ENCODE measurements at regions not wholly inside any gene's neighbourhood (a gene's known extent, or its start where the extent isn't known, plus 50 kb on each side); places are given as distances from the start of the nearest gene placed in this dataset.

DNA sequence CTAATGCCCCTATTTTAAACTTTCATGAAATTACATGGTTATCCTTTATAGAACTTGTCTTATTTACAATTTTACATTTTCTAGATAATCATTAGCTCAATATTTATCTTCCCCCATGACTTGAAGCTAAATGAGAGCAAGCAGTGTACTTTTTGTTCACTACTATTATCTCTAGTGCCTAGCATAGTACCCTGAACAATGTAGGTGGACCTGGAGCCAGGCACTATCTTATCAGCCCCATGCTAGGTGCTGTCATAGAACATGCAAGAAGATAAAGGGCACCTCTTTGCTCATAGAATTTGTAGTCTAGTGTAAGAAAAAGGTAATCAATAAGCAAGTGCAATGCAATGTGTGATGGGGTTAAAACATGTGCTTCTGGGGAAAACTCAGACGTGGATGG is 399.9 kb downstream of the ELAVL2 start:
- Histone ChIP-seq H3K4me3 (no peak overlapping the region), H3K36me3 (no peaks in the 10 kb centered on the region), H3K27me3 (replicated peaks; ENCODE audit: insufficient read depth) (no peaks in the 10 kb centered on the region), H3K4me1 (replicated peaks) (no peaks in the 10 kb centered on the region), H3K27ac (no peak overlapping the region), H3K9me3 (no peaks in the 10 kb centered on the region)
- DNase-seq (ENCODE audit: low spot score), result no peak
- TF ChIP-seq POLR2AphosphoS5 (IDR thresholded peaks at IDR 0.05) (no peak), POLR2A (IDR thresholded peaks at IDR 0.05) (no peak)
- TF ChIP-seq, protein P1, sequence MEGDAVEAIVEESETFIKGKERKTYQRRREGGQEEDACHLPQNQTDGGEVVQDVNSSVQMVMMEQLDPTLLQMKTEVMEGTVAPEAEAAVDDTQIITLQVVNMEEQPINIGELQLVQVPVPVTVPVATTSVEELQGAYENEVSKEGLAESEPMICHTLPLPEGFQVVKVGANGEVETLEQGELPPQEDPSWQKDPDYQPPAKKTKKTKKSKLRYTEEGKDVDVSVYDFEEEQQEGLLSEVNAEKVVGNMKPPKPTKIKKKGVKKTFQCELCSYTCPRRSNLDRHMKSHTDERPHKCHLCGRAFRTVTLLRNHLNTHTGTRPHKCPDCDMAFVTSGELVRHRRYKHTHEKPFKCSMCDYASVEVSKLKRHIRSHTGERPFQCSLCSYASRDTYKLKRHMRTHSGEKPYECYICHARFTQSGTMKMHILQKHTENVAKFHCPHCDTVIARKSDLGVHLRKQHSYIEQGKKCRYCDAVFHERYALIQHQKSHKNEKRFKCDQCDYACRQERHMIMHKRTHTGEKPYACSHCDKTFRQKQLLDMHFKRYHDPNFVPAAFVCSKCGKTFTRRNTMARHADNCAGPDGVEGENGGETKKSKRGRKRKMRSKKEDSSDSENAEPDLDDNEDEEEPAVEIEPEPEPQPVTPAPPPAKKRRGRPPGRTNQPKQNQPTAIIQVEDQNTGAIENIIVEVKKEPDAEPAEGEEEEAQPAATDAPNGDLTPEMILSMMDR (IDR thresholded peaks at IDR 0.05), result no peak
- intact Hi-C loops (cut with DNase I), result loop anchor here (10.0 kb wide), 1 partner anchor 61 kb away; no protein-coding TSS in a partner anchor
- WGBS, result 95% methylated on average over 1 of the region's 1 CpG

DNA sequence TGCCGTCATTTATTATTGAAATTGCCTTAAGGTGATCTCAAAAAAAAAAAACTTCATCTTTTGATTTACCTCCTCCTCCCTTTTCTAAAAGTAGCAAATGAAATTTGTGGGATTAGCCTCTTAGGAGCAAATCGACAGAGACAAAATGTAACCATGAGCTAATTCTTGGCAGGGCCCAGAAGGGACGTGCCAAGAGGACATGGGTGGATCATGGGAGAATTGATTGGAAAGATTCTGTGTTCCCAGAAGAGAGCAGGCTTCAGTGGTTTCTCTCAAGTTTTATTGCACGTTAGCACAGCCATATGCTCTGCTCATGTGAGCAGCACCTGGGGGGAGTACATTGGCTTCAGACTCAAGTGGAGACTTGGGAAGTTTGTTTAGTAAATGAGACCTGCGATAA is 394.6 kb downstream of the ELAVL2 start:
- Histone ChIP-seq H3K27ac (no peak overlapping the region), H3K36me3 (no peaks in the 10 kb centered on the region), H3K9me3 (no peaks in the 10 kb centered on the region), H3K27me3 (replicated peaks; ENCODE audit: insufficient read depth) (no peaks in the 10 kb centered on the region), H3K4me3 (no peak overlapping the region), H3K4me1 (replicated peaks) (no peaks in the 10 kb centered on the region)
- TF ChIP-seq POLR2A (IDR thresholded peaks at IDR 0.05), result no peak
- TF ChIP-seq, protein P1 (IDR thresholded peaks at IDR 0.05), result no peak
- intact Hi-C loops (cut with DNase I), result no loop called here
- 77% methylated on average over 5 of the region's 5 CpGs for WGBS
- no peak for DNase-seq (ENCODE audit: low spot score)

DNA sequence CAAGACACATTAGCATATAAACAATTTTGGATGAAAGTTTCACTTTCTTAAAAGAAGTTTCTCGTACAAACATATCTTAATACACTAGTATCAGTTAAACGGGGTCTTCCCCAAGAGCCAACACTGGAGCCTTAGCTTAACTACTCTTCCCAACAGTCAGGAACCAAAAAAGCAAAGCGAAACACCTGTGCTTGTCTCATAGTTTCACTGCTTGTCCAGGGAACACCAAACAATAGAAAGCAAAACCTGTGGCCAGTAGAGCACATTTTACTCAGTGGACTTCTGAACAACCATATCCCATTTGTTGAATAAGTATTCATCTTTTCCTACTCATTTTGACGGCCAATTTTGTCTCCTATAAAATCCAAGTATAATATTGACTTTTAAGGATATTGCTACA is 391.4 kb downstream of the ELAVL2 start:
- H3K9me3 ChIP-seq, result no peaks in the 10 kb centered on the region
- no peak overlapping the region for H3K4me3 ChIP-seq
- TF ChIP-seq POLR2A (IDR thresholded peaks at IDR 0.05) (no peak), POLR2AphosphoS5 (IDR thresholded peaks at IDR 0.05) (no peak)
- TF ChIP-seq, protein P1 (IDR thresholded peaks at IDR 0.05), result no peak
- H3K4me1 ChIP-seq (replicated peaks), result no peaks in the 10 kb centered on the region
- 94% methylated on average over 4 of the region's 4 CpGs for WGBS
- intact Hi-C loops (cut with DNase I), result no loop called here
- no peaks in the 10 kb centered on the region for H3K36me3 ChIP-seq
- H3K27me3 ChIP-seq (replicated peaks; ENCODE audit: insufficient read depth), result no peaks in the 10 kb centered on the region
- H3K27ac ChIP-seq, result no peak overlapping the region
- DNase-seq (ENCODE audit: low spot score), result no peak

DNA sequence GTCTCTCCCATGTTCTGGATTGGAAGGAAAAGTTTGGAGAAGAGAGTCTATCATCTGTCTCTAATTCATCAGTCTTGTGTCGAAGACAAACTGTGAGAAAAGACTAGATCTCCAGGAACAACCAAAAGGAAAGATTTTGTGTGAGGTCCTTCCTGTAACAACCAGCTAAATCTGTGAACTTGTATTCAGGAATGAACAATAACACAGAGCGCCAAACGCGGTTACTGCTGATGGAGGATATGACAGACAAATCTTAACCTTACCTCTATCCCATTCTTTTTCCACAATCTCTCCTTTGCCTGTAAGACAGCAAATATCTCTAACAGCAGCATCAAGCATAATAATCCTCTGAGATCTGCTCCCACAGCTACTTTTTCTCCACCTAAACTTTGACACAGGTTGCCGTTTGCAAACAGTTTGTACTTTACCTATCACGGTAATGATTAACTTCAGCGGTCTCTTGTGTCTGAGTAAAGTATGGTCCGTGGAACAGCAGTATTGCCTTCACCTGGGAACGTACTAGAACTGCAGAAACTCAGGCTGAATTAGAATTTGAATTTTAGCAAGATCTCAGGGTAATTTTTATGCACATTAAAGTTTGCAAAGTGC is 387.6 kb downstream of the ELAVL2 start:
- intact Hi-C loops (cut with DNase I), result no loop called here
- no peaks in the 10 kb centered on the region for H3K36me3 ChIP-seq
- no peak for DNase-seq (ENCODE audit: low spot score)
- no peak overlapping the region for H3K4me3 ChIP-seq
- H3K9me3 ChIP-seq, result no peaks in the 10 kb centered on the region
- H3K27ac ChIP-seq, result no peak overlapping the region
- no peaks in the 10 kb centered on the region for H3K27me3 ChIP-seq (replicated peaks; ENCODE audit: insufficient read depth)
- no peaks in the 10 kb centered on the region for H3K4me1 ChIP-seq (replicated peaks)
- 67% methylated on average over 9 of the region's 9 CpGs for WGBS
- TF ChIP-seq POLR2A (IDR thresholded peaks at IDR 0.05) (no peak), POLR2AphosphoS5 (IDR thresholded peaks at IDR 0.05) (no peak)
- TF ChIP-seq, protein P1 (IDR thresholded peaks at IDR 0.05), result no peak

DNA sequence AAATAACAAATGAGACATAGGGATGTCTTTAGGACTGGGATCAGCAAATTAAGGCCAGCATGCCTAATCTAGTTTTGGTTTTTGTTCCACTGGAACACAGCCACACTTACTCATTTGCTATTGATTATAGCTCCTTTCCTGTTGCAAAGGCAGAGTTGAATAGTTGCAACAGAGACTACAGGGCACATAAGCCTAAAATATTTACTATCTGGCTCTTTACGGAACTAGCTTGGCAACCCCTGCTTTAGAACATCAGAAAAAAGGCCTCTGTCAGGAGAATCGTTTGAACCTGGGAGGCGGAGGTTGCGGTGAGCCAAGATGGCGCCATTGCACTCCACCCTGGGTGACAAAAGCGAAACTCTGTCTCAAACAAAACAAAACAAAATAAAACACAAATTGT is 384.8 kb downstream of the ELAVL2 start:
- no peak overlapping the region for H3K4me3 ChIP-seq
- no peaks in the 10 kb centered on the region for H3K36me3 ChIP-seq
- intact Hi-C loops (cut with DNase I), result loop anchor here (10.0 kb wide), 1 partner anchor 64 kb away; no protein-coding TSS in a partner anchor
- TF ChIP-seq, protein P1 (IDR thresholded peaks at IDR 0.05), result no peak
- TF ChIP-seq POLR2A (IDR thresholded peaks at IDR 0.05) (no peak), POLR2AphosphoS5 (IDR thresholded peaks at IDR 0.05) (no peak)
- no peaks in the 10 kb centered on the region for H3K27me3 ChIP-seq (replicated peaks; ENCODE audit: insufficient read depth)
- H3K4me1 ChIP-seq (replicated peaks), result no peaks in the 10 kb centered on the region
- 87% methylated on average over 6 of the region's 6 CpGs for WGBS
- DNase-seq (ENCODE audit: low spot score), result no peak
- H3K27ac ChIP-seq, result no peak overlapping the region
- H3K9me3 ChIP-seq, result no peaks in the 10 kb centered on the region

Measured in prostate gland (tissue), 2 donors.